ENCODE measurements at regions not wholly inside any gene's neighbourhood (a gene's known extent, or its start where the extent isn't known, plus 50 kb on each side); places are given as distances from the start of the nearest gene placed in this dataset.
"Not testable (repeated sequence)": the region's sequence is repeated elsewhere in the genome, so short reads cannot be mapped to it uniquely, and the experiment has no call there.

DNA sequence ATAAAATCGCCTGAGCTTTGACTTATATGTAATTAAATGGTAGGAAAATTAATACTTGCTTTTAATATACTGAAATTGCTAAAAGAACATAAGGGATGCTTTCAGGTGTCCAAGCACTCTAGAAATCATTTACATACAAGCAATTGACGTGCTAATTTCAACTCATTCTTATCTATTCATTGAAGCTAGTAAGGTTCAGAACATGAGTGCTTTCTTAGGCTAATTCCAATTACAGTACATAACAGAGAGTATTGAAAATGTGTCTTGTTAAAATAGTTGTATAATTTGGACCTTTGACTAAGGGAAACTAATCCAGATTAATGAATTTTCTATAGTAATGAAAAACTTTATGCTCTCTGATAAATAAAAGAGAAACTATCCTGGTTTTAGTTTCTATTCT is 1016.4 kb upstream of the TYRP1 start:
- DNase-seq (no peak), ATAC-seq (ENCODE audit: low FRiP score) (no peak)
- Histone ChIP-seq H3K27me3 (ENCODE audit: control insufficient read depth in 1 of 2, insufficient read depth in 2 of 2, low read length in 1 of 2) (no peaks in the 10 kb centered on the region), H3K9me3 (ENCODE audit: control insufficient read depth, low read length) (no peaks in the 10 kb centered on the region), H3K27ac (ENCODE audit: low read depth in 1 of 2, low read length in 2 of 2) (no peak overlapping the region), H3K4me1 (ENCODE audit: control insufficient read depth in 1 of 2, insufficient read depth in 2 of 2, low read length in 2 of 2) (no peaks in the 10 kb centered on the region), H3K4me3 (ENCODE audit: low read length in 2 of 2) (no peak overlapping the region), H3K36me3 (ENCODE audit: control insufficient read depth in 1 of 2, insufficient read depth in 2 of 2, low read length in 1 of 2) (no peaks in the 10 kb centered on the region)
- 68 to 75% methylated on average over 2 of the region's 2 CpGs for WGBS, 2 donors
- intact Hi-C loops (cut with DNase I) = no loop called here

DNA sequence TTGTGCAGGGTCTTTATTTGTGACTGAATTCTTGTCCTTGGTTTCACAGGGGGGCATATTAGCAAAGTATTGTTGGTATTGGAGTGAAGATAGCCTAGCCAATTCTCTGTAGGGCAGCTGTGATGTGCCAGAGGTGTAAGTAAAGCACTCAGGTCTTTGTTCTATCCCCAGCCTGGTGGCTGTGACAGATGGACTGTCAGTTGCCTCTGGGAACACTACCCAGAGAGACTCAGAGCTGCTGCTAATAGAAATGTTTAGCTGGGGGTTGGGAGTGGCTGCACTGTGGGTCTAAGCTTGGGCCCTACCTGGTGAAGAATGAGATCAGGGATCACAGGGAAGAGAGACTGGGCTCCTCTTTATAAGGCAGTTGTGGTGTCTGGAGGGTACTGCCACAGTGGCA is 1006.5 kb upstream of the TYRP1 start:
- no peak for ATAC-seq (ENCODE audit: low FRiP score)

DNA sequence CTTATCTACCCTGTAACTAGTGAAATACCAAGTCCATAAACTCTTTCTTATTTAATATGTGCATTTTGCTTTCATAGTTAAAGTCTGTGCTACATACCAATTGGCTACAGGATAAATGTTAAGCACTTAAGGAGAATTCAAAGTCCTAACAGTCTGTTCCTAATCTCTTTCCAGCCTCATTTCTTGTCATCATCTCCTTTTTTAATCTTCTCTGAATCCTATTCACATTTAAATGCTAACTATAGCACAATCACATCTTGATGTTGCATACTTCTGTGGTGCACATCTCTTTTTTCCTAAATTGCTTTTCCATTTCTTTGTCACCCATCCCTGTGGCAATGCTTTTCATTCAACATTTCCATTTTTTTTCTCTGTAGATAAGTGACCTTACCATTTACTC is 996.1 kb upstream of the TYRP1 start:
- Histone ChIP-seq H3K4me3 (ENCODE audit: low read length in 2 of 2) (no peak overlapping the region), H3K27ac (ENCODE audit: low read depth in 1 of 2, low read length in 2 of 2) (no peak overlapping the region), H3K36me3 (ENCODE audit: control insufficient read depth in 1 of 2, insufficient read depth in 2 of 2, low read length in 1 of 2) (no peaks in the 10 kb centered on the region), H3K9me3 (ENCODE audit: control insufficient read depth, low read length) (no peaks in the 10 kb centered on the region), H3K4me1 (ENCODE audit: control insufficient read depth in 1 of 2, insufficient read depth in 2 of 2, low read length in 2 of 2) (no peaks in the 10 kb centered on the region), H3K27me3 (ENCODE audit: control insufficient read depth in 1 of 2, insufficient read depth in 2 of 2, low read length in 1 of 2) (no peaks in the 10 kb centered on the region)
- DNase-seq (no peak), ATAC-seq (ENCODE audit: low FRiP score) (no peak)
- intact Hi-C loops (cut with DNase I) = no loop called here

More for the DNA sequence above, 1006.5 kb upstream of the TYRP1 start:
- intact Hi-C loops (cut with DNase I) = no loop called here
- H3K27ac ChIP-seq (ENCODE audit: low read depth in 1 of 2, low read length in 2 of 2) = no peak overlapping the region
- H3K9me3 ChIP-seq (ENCODE audit: control insufficient read depth, low read length) = no peaks in the 10 kb centered on the region
- H3K36me3 ChIP-seq (ENCODE audit: control insufficient read depth in 1 of 2, insufficient read depth in 2 of 2, low read length in 1 of 2) = no peaks in the 10 kb centered on the region
- no peak overlapping the region for H3K4me3 ChIP-seq (ENCODE audit: low read length in 2 of 2)
- no peaks in the 10 kb centered on the region for H3K27me3 ChIP-seq (ENCODE audit: control insufficient read depth in 1 of 2, insufficient read depth in 2 of 2, low read length in 1 of 2)
- H3K4me1 ChIP-seq (ENCODE audit: control insufficient read depth in 1 of 2, insufficient read depth in 2 of 2, low read length in 2 of 2) = no peaks in the 10 kb centered on the region
- DNase-seq = no peak

DNA sequence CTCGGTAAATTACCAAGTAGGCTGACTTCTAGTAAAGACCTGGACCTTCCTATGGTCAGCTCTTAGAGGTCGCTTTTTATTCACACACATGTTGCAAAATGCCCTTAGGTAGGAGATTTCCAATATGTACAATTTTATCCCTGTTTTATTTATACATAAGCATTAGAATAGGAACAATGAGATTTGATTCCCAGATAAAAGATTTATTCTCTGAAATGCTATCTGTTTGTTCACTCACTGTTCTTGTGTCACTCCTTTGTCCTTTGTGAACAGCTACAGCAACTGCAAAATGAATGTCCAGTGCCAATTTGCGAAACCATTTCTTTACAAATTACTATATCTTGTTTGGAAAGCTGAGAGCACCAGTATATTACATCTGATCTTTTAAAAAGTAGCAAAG is 991.5 kb upstream of the TYRP1 start:
- Histone ChIP-seq H3K4me1 (ENCODE audit: control insufficient read depth in 1 of 2, insufficient read depth in 2 of 2, low read length in 2 of 2) (no peaks in the 10 kb centered on the region), H3K4me3 (ENCODE audit: low read length in 2 of 2) (no peak overlapping the region), H3K9me3 (ENCODE audit: control insufficient read depth, low read length) (no peaks in the 10 kb centered on the region), H3K27me3 (ENCODE audit: control insufficient read depth in 1 of 2, insufficient read depth in 2 of 2, low read length in 1 of 2) (no peaks in the 10 kb centered on the region), H3K36me3 (ENCODE audit: control insufficient read depth in 1 of 2, insufficient read depth in 2 of 2, low read length in 1 of 2) (no peaks in the 10 kb centered on the region), H3K27ac (ENCODE audit: low read depth in 1 of 2, low read length in 2 of 2) (no peak overlapping the region)
- ATAC-seq (ENCODE audit: low FRiP score) = no peak
- intact Hi-C loops (cut with DNase I) = no loop called here
- no peak for DNase-seq
- 80 to 85% methylated on average over 3 of the region's 3 CpGs for WGBS, 2 donors

DNA sequence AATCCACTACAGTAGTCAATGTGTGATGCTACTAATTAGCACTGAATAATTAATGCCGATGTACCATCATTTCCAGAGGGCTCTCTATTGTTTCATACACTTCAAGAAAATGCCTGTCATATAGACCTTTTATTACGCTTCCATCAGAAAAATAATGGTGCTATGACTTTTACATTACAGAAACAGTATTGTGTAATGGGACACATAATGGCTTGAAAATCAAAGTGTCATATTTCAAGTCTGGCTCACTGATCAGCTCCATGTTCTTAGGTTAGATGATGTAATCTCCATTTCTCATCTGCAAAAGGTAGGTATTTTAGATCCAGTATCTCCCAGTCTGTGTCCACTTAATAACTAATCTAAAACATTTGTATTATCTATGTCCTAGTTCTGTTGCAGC is 990.6 kb upstream of the TYRP1 start:
- Histone ChIP-seq H3K27me3 (ENCODE audit: control insufficient read depth in 1 of 2, insufficient read depth in 2 of 2, low read length in 1 of 2) (no peaks in the 10 kb centered on the region), H3K9me3 (ENCODE audit: control insufficient read depth, low read length) (no peaks in the 10 kb centered on the region), H3K36me3 (ENCODE audit: control insufficient read depth in 1 of 2, insufficient read depth in 2 of 2, low read length in 1 of 2) (no peaks in the 10 kb centered on the region), H3K27ac (ENCODE audit: low read depth in 1 of 2, low read length in 2 of 2) (no peak overlapping the region), H3K4me1 (ENCODE audit: control insufficient read depth in 1 of 2, insufficient read depth in 2 of 2, low read length in 2 of 2) (no peaks in the 10 kb centered on the region), H3K4me3 (ENCODE audit: low read length in 2 of 2) (no peak overlapping the region)
- ATAC-seq (ENCODE audit: low FRiP score) = no peak
- intact Hi-C loops (cut with DNase I) = no loop called here
- DNase-seq = no peak
- 85 to 86% methylated on average over 2 of the region's 2 CpGs for WGBS, 2 donors

DNA sequence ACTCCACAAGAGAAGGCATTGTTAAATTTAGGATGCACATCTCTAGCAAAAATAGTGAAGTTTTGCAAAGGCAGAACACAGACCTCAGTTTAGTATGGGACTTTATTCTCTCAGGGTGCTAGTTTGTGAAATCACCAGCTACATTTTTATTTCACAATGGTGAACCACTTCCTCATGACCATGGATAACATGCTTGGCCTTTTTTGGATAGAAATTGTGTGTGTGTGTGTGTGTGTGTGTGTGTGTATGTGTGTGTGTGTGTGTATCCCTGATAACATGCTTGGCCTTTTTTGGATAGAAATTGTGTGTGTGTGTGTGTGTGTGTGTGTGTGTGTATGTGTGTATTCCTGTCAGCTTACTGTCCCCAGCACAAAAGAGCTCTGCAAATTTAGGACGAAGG is 989.0 kb upstream of the TYRP1 start:
- H3K9me3 ChIP-seq (ENCODE audit: control insufficient read depth, low read length); ATAC-seq (ENCODE audit: low FRiP score); H3K4me1 ChIP-seq (ENCODE audit: control insufficient read depth in 1 of 2, insufficient read depth in 2 of 2, low read length in 2 of 2); H3K36me3 ChIP-seq (ENCODE audit: control insufficient read depth in 1 of 2, insufficient read depth in 2 of 2, low read length in 1 of 2); H3K27me3 ChIP-seq (ENCODE audit: control insufficient read depth in 1 of 2, insufficient read depth in 2 of 2, low read length in 1 of 2); H3K27ac ChIP-seq (ENCODE audit: low read depth in 1 of 2, low read length in 2 of 2); DNase-seq; intact Hi-C loops (cut with DNase I); H3K4me3 ChIP-seq (ENCODE audit: low read length in 2 of 2): not testable (repeated sequence)
- WGBS, 2 donors = 0 to 60% methylated on average over 1 of the region's 1 CpG

DNA sequence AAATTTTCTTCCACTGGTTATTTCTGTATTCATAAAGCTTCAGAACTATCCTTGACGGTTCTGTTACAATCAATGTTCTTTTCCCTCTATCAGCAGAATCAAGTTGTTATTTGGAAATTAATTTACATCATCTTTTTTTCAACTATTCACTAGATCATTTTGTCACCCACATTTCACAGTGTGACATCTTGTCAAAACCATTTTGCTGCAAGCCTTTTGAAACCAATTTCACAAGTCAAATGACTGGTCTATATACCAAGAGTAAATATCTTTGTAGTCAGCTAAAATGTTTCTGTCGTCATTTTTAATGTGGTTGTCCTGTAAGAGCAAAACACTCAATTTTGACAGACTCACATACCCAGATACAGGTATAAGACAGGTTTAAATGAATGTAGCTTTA is 984.3 kb upstream of the TYRP1 start:
- H3K9me3 ChIP-seq (ENCODE audit: control insufficient read depth, low read length) = no peaks in the 10 kb centered on the region
- ATAC-seq (ENCODE audit: low FRiP score) (no peak), DNase-seq (no peak)
- WGBS, 2 donors = 75 to 83% methylated on average over 2 of the region's 2 CpGs
- H3K27me3 ChIP-seq (ENCODE audit: control insufficient read depth in 1 of 2, insufficient read depth in 2 of 2, low read length in 1 of 2) = no peaks in the 10 kb centered on the region
- intact Hi-C loops (cut with DNase I) = no loop called here
- H3K27ac ChIP-seq (ENCODE audit: low read depth in 1 of 2, low read length in 2 of 2) = no peak overlapping the region
- H3K4me1 ChIP-seq (ENCODE audit: control insufficient read depth in 1 of 2, insufficient read depth in 2 of 2, low read length in 2 of 2) = no peaks in the 10 kb centered on the region
- H3K36me3 ChIP-seq (ENCODE audit: control insufficient read depth in 1 of 2, insufficient read depth in 2 of 2, low read length in 1 of 2) = no peaks in the 10 kb centered on the region
- H3K4me3 ChIP-seq (ENCODE audit: low read length in 2 of 2) = no peak overlapping the region

DNA sequence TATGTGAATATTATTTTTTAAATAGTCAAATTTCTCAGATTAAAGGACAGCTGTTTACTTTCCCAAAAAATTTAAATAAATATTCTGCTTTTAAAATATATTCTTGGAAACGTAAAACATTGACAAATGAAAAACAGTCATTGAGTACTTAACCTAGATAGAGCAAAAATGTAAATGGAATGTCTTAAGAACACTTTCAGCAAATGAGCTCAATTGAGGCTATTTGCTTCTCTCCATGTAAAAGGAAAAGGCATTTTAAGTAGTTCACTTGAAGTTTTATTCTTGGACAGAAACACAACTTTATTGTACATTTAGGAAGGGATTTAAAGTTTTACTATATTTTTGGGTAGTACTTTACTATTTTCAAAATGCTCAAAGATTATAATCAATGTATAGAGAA is 983.6 kb upstream of the TYRP1 start:
- Histone ChIP-seq H3K9me3 (ENCODE audit: control insufficient read depth, low read length) (no peaks in the 10 kb centered on the region), H3K27me3 (ENCODE audit: control insufficient read depth in 1 of 2, insufficient read depth in 2 of 2, low read length in 1 of 2) (no peaks in the 10 kb centered on the region), H3K36me3 (ENCODE audit: control insufficient read depth in 1 of 2, insufficient read depth in 2 of 2, low read length in 1 of 2) (no peaks in the 10 kb centered on the region), H3K4me3 (ENCODE audit: low read length in 2 of 2) (no peak overlapping the region), H3K4me1 (ENCODE audit: control insufficient read depth in 1 of 2, insufficient read depth in 2 of 2, low read length in 2 of 2) (no peaks in the 10 kb centered on the region), H3K27ac (ENCODE audit: low read depth in 1 of 2, low read length in 2 of 2) (no peak overlapping the region)
- ATAC-seq (ENCODE audit: low FRiP score) (no peak), DNase-seq (no peak)
- WGBS, 2 donors = 0 to 2% methylated on average over 1 of the region's 1 CpG
- intact Hi-C loops (cut with DNase I) = no loop called here

DNA sequence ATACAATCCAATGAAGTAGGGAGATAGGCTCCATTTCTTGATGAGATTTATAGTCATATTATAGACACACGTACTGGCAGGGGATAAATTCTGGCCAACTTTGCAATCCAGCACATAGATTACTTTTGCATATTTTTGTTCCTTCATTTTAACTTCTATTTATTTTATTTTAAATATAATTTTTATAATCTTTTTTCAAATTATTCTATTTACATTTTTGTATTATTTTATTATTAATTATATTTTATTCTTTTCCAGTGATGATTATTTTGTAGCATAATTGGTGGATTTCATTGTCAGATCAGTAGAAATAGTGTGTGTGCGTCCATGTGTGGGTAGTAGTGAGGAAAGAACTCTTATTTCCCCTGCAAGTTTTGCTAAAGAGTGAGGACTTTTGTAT is 980.1 kb upstream of the TYRP1 start:
- WGBS, 2 donors = 74 to 88% methylated on average over 2 of the region's 2 CpGs
- no peak overlapping the region for H3K4me3 ChIP-seq (ENCODE audit: low read length in 2 of 2)
- H3K27ac ChIP-seq (ENCODE audit: low read depth in 1 of 2, low read length in 2 of 2) = no peak overlapping the region
- no peaks in the 10 kb centered on the region for H3K36me3 ChIP-seq (ENCODE audit: control insufficient read depth in 1 of 2, insufficient read depth in 2 of 2, low read length in 1 of 2)
- intact Hi-C loops (cut with DNase I) = no loop called here
- no peaks in the 10 kb centered on the region for H3K27me3 ChIP-seq (ENCODE audit: control insufficient read depth in 1 of 2, insufficient read depth in 2 of 2, low read length in 1 of 2)
- ATAC-seq (ENCODE audit: low FRiP score) (no peak), DNase-seq (no peak)
- no peaks in the 10 kb centered on the region for H3K9me3 ChIP-seq (ENCODE audit: control insufficient read depth, low read length)
- no peaks in the 10 kb centered on the region for H3K4me1 ChIP-seq (ENCODE audit: control insufficient read depth in 1 of 2, insufficient read depth in 2 of 2, low read length in 2 of 2)

DNA sequence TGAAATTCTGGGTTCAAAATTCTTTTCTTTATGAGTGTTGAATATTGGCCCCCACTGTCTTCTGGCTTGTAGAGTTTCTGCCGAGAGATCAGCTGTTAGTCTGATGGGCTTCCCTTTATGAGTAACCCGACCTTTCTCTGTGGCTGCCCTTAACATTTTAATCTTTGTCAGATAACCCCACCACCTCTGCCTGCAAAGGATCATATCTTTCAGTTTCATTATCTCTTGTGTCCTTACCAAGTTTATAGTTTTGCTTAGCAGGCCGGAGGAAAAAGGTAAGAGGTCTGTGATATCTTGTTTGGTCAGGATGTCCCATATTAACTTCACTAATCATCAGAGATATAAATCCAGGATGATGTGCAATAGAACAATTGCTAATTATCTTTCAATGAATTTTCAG is 970.2 kb upstream of the TYRP1 start:
- no peak for DNase-seq
- Histone ChIP-seq H3K4me3 (ENCODE audit: low read length in 2 of 2) (no peak overlapping the region), H3K27ac (ENCODE audit: low read depth in 1 of 2, low read length in 2 of 2) (no peak overlapping the region), H3K27me3 (ENCODE audit: control insufficient read depth in 1 of 2, insufficient read depth in 2 of 2, low read length in 1 of 2) (no peaks in the 10 kb centered on the region), H3K9me3 (ENCODE audit: control insufficient read depth, low read length) (peaks cover 1% of the 10 kb centered on the region), H3K36me3 (ENCODE audit: control insufficient read depth in 1 of 2, insufficient read depth in 2 of 2, low read length in 1 of 2) (no peaks in the 10 kb centered on the region), H3K4me1 (ENCODE audit: control insufficient read depth in 1 of 2, insufficient read depth in 2 of 2, low read length in 2 of 2) (no peaks in the 10 kb centered on the region)
- ATAC-seq (ENCODE audit: low FRiP score) = no peak
- WGBS, 2 donors = 69 to 72% methylated on average over 3 of the region's 3 CpGs
- intact Hi-C loops (cut with DNase I) = no loop called here
